ENCODE measurements at regions not wholly inside any gene's neighbourhood (a gene's known extent, or its start where the extent isn't known, plus 50 kb on each side); places are given as distances from the start of the nearest gene placed in this dataset.

GRCh38 chr16:85452364-85453193, 160.5 kb upstream of the GSE1 start:
- no peaks in the 10 kb centered on the region for H3K27me3 Mint-ChIP-seq
- no peak for ATAC-seq (replicated peaks)
- no peaks in the 10 kb centered on the region for H3K36me3 Mint-ChIP-seq (ENCODE audit: low read depth)
- H3K9me3 Mint-ChIP-seq, result no peaks in the 10 kb centered on the region
- H3K4me1 Mint-ChIP-seq, result peaks cover 4% of the 10 kb centered on the region
- H3K4me3 Mint-ChIP-seq, result no peak overlapping the region
- no peak overlapping the region for H3K27ac Mint-ChIP-seq

- ATAC-seq (replicated peaks), result no peak
- Mint-ChIP-seq H3K27ac (no peak overlapping the region), H3K9me3 (no peaks in the 10 kb centered on the region), H3K36me3 (ENCODE audit: low read depth) (no peaks in the 10 kb centered on the region), H3K4me1 (peaks cover 1% of the 10 kb centered on the region), H3K4me3 (no peak overlapping the region), H3K27me3 (no peaks in the 10 kb centered on the region)
Measured at GRCh38 chr16:85453194-85453678, 159.9 kb upstream of the GSE1 start.

GRCh38 chr16:85453703-85454102, 159.4 kb upstream of the GSE1 start:
- no peak for ATAC-seq (replicated peaks)
- no peak overlapping the region for H3K27ac Mint-ChIP-seq
- no peaks in the 10 kb centered on the region for H3K27me3 Mint-ChIP-seq

GRCh38 chr16:85454171-85454872, 158.8 kb upstream of the GSE1 start:
- ATAC-seq (replicated peaks), result no peak
- H3K9me3 Mint-ChIP-seq, result no peaks in the 10 kb centered on the region
- H3K27me3 Mint-ChIP-seq, result no peaks in the 10 kb centered on the region
- no peak overlapping the region for H3K4me3 Mint-ChIP-seq
- no peaks in the 10 kb centered on the region for H3K4me1 Mint-ChIP-seq
- no peaks in the 10 kb centered on the region for H3K36me3 Mint-ChIP-seq (ENCODE audit: low read depth)
- no peak overlapping the region for H3K27ac Mint-ChIP-seq

More at GRCh38 chr16:85453703-85454102, 159.4 kb upstream of the GSE1 start:
- no peak overlapping the region for H3K4me3 Mint-ChIP-seq
- H3K36me3 Mint-ChIP-seq (ENCODE audit: low read depth), result no peaks in the 10 kb centered on the region
- H3K4me1 Mint-ChIP-seq, result no peaks in the 10 kb centered on the region
- no peaks in the 10 kb centered on the region for H3K9me3 Mint-ChIP-seq

GRCh38 chr16:85455534-85455933, 157.6 kb upstream of the GSE1 start:
- peaks cover 3% of the 10 kb centered on the region for H3K27me3 Mint-ChIP-seq
- H3K9me3 Mint-ChIP-seq, result no peaks in the 10 kb centered on the region
- H3K4me3 Mint-ChIP-seq, result no peak overlapping the region
- no peak for ATAC-seq (replicated peaks)
- H3K4me1 Mint-ChIP-seq, result no peaks in the 10 kb centered on the region
- no peaks in the 10 kb centered on the region for H3K36me3 Mint-ChIP-seq (ENCODE audit: low read depth)
- no peak overlapping the region for H3K27ac Mint-ChIP-seq

- Mint-ChIP-seq H3K4me3 (no peak overlapping the region), H3K4me1 (no peaks in the 10 kb centered on the region), H3K9me3 (no peaks in the 10 kb centered on the region), H3K27me3 (peaks cover 8% of the 10 kb centered on the region), H3K36me3 (ENCODE audit: low read depth) (no peaks in the 10 kb centered on the region), H3K27ac (no peak overlapping the region)
- no peak for ATAC-seq (replicated peaks)
Measured at GRCh38 chr16:85457366-85457765, 155.8 kb upstream of the GSE1 start.

GRCh38 chr16:85458968-85459367, 154.2 kb upstream of the GSE1 start:
- no peak for ATAC-seq (replicated peaks)
- Mint-ChIP-seq H3K4me1 (no peaks in the 10 kb centered on the region), H3K36me3 (ENCODE audit: low read depth) (no peaks in the 10 kb centered on the region), H3K4me3 (no peak overlapping the region), H3K9me3 (no peaks in the 10 kb centered on the region), H3K27me3 (peaks cover 11% of the 10 kb centered on the region), H3K27ac (no peak overlapping the region)

GRCh38 chr16:85459529-85460251, 153.4 kb upstream of the GSE1 start:
- H3K27ac Mint-ChIP-seq, result no peak overlapping the region
- ATAC-seq (replicated peaks), result no peak
- H3K27me3 Mint-ChIP-seq, result peaks cover 14% of the 10 kb centered on the region
- no peaks in the 10 kb centered on the region for H3K4me1 Mint-ChIP-seq
- H3K36me3 Mint-ChIP-seq (ENCODE audit: low read depth), result no peaks in the 10 kb centered on the region
- H3K4me3 Mint-ChIP-seq, result no peak overlapping the region
- no peaks in the 10 kb centered on the region for H3K9me3 Mint-ChIP-seq

GRCh38 chr16:85460252-85461021, 152.7 kb upstream of the GSE1 start:
- H3K4me1 Mint-ChIP-seq, result no peaks in the 10 kb centered on the region
- no peak for ATAC-seq (replicated peaks)
- no peak overlapping the region for H3K4me3 Mint-ChIP-seq
- peaks cover 16% of the 10 kb centered on the region for H3K27me3 Mint-ChIP-seq
- no peaks in the 10 kb centered on the region for H3K36me3 Mint-ChIP-seq (ENCODE audit: low read depth)
- no peak overlapping the region for H3K27ac Mint-ChIP-seq
- no peaks in the 10 kb centered on the region for H3K9me3 Mint-ChIP-seq

- Mint-ChIP-seq H3K27me3 (peaks cover 19% of the 10 kb centered on the region), H3K27ac (no peak overlapping the region), H3K36me3 (ENCODE audit: low read depth) (no peaks in the 10 kb centered on the region), H3K4me3 (no peak overlapping the region), H3K4me1 (no peaks in the 10 kb centered on the region), H3K9me3 (no peaks in the 10 kb centered on the region)
- no peak for ATAC-seq (replicated peaks)
Measured at GRCh38 chr16:85461022-85461813, 151.9 kb upstream of the GSE1 start.

- peak overlapping the region; percentile 63 for H3K4me3 Mint-ChIP-seq
- no peaks in the 10 kb centered on the region for H3K36me3 Mint-ChIP-seq (ENCODE audit: low read depth)
- ATAC-seq (replicated peaks), result no peak
- no peaks in the 10 kb centered on the region for H3K4me1 Mint-ChIP-seq
- no peak overlapping the region for H3K27ac Mint-ChIP-seq
- H3K27me3 Mint-ChIP-seq, result peaks cover 19% of the 10 kb centered on the region
- no peaks in the 10 kb centered on the region for H3K9me3 Mint-ChIP-seq
Measured at GRCh38 chr16:85461814-85462713, 151.1 kb upstream of the GSE1 start.

- no peaks in the 10 kb centered on the region for H3K36me3 Mint-ChIP-seq (ENCODE audit: low read depth)
- no peaks in the 10 kb centered on the region for H3K4me1 Mint-ChIP-seq
- ATAC-seq (replicated peaks), result no peak
- peak overlapping the region; percentile 63 for H3K4me3 Mint-ChIP-seq
- no peaks in the 10 kb centered on the region for H3K9me3 Mint-ChIP-seq
- no peak overlapping the region for H3K27ac Mint-ChIP-seq
- peaks cover 19% of the 10 kb centered on the region for H3K27me3 Mint-ChIP-seq
Measured at GRCh38 chr16:85462714-85463611, 150.2 kb upstream of the GSE1 start.
